ENCODE measurements at regions not wholly inside any gene's neighbourhood (a gene's known extent, or its start where the extent isn't known, plus 50 kb on each side); places are given as distances from the start of the nearest gene placed in this dataset.

GRCh38 chr14:101069666-101070362 is 166.3 kb upstream of the RTL1 start:
- TF ChIP-seq CTCF (IDR thresholded peaks at IDR 0.05; ENCODE audit: insufficient read depth, low read length, poor library complexity, severe bottlenecking), result no peak
- TF ChIP-seq EZH2phosphoT487 (conservative IDR thresholded peaks at IDR 0.05; ENCODE audit: low read length), result no peak
